Body of pancreas (tissue), 4 donors: ENCODE measurements at regions not wholly inside any gene's neighbourhood (a gene's known extent, or its start where the extent isn't known, plus 50 kb on each side); places are given as distances from the start of the nearest gene placed in this dataset.

Experiments
- ATAC-seq: fragments of 150-250 bp; one replicate; pipeline ENCODE4 v1.9.1; 2016
- DNase-seq, 4 donors: peaks; one replicate each; pipeline ENCODE4 v3.0.0-alpha.2; 2019
- H3K27ac ChIP-seq, 4 donors: fragments of 200-600 bp; sonication (generic); 1 replicate in 3 of 4; 2 replicates in 1 of 4; pipeline versions ENCODE4 v1.5.1 to v1.6.1; 2016 to 2019; ENCODE audit warnings: mild to moderate bottlenecking in 1 of 4, mixed read lengths in 1 of 4, moderate library complexity in 1 of 4
- H3K27me3 ChIP-seq, 2 donors: fragments of 200-600 bp; sonication (generic); one replicate each; pipeline ENCODE4 v1.6.0; 2016; ENCODE audit warnings: mild to moderate bottlenecking in 1 of 2
- H3K36me3 ChIP-seq, 2 donors: fragments of 200-600 bp; sonication (generic); replicated peaks in 1 of 2; 2 replicates each; pipeline ENCODE4 v1.5.1; 2016; ENCODE audit warnings: low read depth in 2 of 2; ENCODE audit not compliant: insufficient read depth in 1 of 2
- H3K4me1 ChIP-seq: fragments of 200-600 bp; sonication (generic); one replicate; pipeline ENCODE4 v1.6.0; 2016
- H3K4me3 ChIP-seq, 2 donors: fragments of 200-600 bp; sonication (generic); 1 replicate in 1 of 2; 2 replicates in 1 of 2; pipeline ENCODE4 v1.5.1; 2016 to 2019
- H3K9me3 ChIP-seq, 3 donors: fragments of 200-600 bp; sonication (generic); 1 replicate in 2 of 3; 2 replicates in 1 of 3; pipeline ENCODE4 v1.5.1; 2016
- POLR2A ChIP-seq, 3 donors: fragments of 450-650 bp; IDR thresholded peaks; one replicate each; pipeline ENCODE4 v1.6.1; 2016; ENCODE audit warnings: antibody characterized with exemption in 3 of 3, mild to moderate bottlenecking in 2 of 3
- WGBS, 2 donors: methylation state at CpG; one replicate each; pipeline ENCODE4 v1.1.5; 2017; 5-methylcytosine and 5-hydroxymethylcytosine counted together
- intact Hi-C: fragments of 100-400 bp; cut with DNase I; formaldehyde crosslinking; loops from one replicate; pipeline ENCODE4 v1.15.1; 2023
- TF ChIP-seq, protein P1 (sequence below), 7 experiments: fragments of 450-650 bp in 4 of 7; fragments of 200-600 bp in 3 of 7; sonication (generic) in 3 of 7; IDR thresholded peaks; one replicate each; pipeline ENCODE4 v1.5.1; 2016 to 2019; ENCODE audit warnings: antibody characterized with exemption in 7 of 7

DNA sequence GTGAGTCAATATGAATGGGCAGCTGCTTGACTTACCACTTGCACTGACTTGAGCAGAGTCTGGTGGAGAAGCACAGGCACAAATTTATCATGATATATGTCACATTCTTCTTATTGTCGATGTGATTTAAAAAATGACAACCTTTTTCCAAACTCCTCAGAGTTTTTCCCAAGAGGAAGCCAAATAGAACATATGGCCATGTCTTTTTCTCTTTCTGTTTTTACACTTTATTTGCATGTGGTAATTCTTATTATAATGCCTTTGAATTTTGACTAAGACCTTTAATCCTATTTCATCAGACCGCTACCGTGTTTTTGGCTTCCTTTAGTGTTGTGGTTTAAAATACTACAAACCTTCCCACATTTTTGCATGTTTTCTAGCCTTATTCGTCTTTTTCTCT is 666.2 kb downstream of the PDCD6IP start:
- intact Hi-C loops, result no loop called here
- 66 to 74% methylated on average over 4 of the region's 4 CpGs for WGBS, 2 donors
- Histone ChIP-seq H3K27ac (no peak overlapping the region), H3K9me3 (peaks cover 0 to 5% (median 0%) of the 10 kb centered on the region in 3 donors), H3K27me3 (no peaks in the 10 kb centered on the region), H3K36me3 (no peaks in the 10 kb centered on the region), H3K4me1 (no peaks in the 10 kb centered on the region), H3K4me3 (no peak overlapping the region)
- TF ChIP-seq, protein P1, sequence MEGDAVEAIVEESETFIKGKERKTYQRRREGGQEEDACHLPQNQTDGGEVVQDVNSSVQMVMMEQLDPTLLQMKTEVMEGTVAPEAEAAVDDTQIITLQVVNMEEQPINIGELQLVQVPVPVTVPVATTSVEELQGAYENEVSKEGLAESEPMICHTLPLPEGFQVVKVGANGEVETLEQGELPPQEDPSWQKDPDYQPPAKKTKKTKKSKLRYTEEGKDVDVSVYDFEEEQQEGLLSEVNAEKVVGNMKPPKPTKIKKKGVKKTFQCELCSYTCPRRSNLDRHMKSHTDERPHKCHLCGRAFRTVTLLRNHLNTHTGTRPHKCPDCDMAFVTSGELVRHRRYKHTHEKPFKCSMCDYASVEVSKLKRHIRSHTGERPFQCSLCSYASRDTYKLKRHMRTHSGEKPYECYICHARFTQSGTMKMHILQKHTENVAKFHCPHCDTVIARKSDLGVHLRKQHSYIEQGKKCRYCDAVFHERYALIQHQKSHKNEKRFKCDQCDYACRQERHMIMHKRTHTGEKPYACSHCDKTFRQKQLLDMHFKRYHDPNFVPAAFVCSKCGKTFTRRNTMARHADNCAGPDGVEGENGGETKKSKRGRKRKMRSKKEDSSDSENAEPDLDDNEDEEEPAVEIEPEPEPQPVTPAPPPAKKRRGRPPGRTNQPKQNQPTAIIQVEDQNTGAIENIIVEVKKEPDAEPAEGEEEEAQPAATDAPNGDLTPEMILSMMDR (IDR thresholded peaks at IDR 0.05), result no peak
- TF ChIP-seq POLR2A (IDR thresholded peaks at IDR 0.05), result no peak
- DNase-seq (no peak), ATAC-seq (no peak)

DNA sequence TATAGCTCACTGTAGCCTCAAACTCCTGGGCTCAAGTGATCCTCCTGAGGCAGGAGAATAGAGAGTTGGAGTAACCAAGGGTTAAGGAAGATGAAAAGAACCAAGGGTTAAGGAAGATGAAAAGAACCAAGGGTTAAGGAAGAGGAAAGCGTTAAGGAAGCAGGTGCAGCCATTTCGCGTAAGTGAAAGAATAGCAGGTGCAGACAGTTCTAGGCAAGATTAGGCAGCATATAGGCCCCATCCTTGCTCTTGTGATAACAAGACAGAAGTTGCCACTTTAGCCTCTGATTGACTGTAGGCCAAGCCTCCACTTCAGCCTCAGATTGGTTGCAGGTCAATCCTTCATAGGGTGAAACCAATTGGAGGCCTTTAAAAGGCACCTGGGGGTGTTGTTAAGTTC is 677.4 kb downstream of the PDCD6IP start:
- Histone ChIP-seq H3K27ac (no peak overlapping the region), H3K4me3 (no peak overlapping the region), H3K4me1 (no peaks in the 10 kb centered on the region), H3K9me3 (no peaks in the 10 kb centered on the region), H3K27me3 (no peaks in the 10 kb centered on the region), H3K36me3 (no peaks in the 10 kb centered on the region)
- no peak for TF ChIP-seq POLR2A (IDR thresholded peaks at IDR 0.05)
- TF ChIP-seq, protein P1 (IDR thresholded peaks at IDR 0.05), result no peak
- ATAC-seq (no peak), DNase-seq (no peak)
- intact Hi-C loops, result no loop called here
- 70 to 84% methylated on average over 3 of the region's 3 CpGs for WGBS, 2 donors

DNA sequence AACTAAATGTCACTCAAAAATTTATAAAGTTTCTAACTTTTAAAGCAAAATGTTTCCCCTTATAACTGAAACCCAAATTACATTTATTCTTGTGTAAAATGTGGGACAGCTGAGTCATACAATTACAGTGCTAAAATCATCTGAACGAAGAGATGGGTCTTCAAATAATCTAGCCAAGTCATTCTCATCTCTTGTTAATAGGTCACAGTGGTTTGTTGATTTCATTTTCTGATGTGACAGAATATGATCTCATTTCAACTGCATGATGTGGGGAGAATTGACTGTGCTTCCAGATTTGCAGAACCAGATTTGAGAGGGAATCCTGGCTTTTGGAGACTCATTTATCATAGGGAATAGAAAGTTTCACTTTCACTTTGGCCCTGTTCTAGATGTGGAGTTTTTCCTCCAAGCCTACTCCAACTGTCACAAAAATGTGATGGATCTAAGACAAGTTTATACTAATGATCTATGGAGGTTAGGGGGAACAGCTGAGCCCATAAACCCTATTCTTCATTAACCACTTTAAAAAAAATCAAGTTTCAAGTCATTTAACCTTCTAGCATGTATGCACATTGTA is 685.0 kb downstream of the PDCD6IP start:
- Histone ChIP-seq H3K4me1 (no peaks in the 10 kb centered on the region), H3K9me3 (no peaks in the 10 kb centered on the region), H3K27me3 (no peaks in the 10 kb centered on the region), H3K4me3 (no peak overlapping the region), H3K27ac (no peak overlapping the region), H3K36me3 (no peaks in the 10 kb centered on the region)
- intact Hi-C loops, result no loop called here
- 29 to 49% methylated on average over 1 of the region's 1 CpG for WGBS, 2 donors
- ATAC-seq, result no peak
- no peak for DNase-seq
- TF ChIP-seq, protein P1 (IDR thresholded peaks at IDR 0.05), result no peak
- TF ChIP-seq POLR2A (IDR thresholded peaks at IDR 0.05), result no peak

DNA sequence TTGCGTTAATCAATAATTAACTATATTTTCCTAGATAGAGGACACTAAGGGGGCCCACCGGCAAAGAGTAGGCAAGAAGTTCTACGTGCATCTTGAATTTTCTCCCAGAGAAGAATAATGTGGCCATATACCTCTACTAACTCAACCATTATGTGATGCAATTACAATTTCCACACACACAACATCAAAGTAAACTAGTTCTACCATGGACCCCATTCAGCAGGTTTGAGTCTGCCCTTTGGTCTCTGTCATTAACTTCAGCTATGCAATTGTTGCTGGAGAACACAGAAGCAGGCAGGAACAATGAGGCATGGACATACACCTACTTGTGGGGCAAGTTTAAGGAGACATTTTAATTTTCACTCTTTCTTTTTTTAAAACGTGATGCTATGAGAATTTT is 705.9 kb downstream of the PDCD6IP start:
- Histone ChIP-seq H3K27ac (no peak overlapping the region), H3K9me3 (no peaks in the 10 kb centered on the region), H3K4me3 (no peak overlapping the region), H3K4me1 (no peaks in the 10 kb centered on the region), H3K27me3 (no peaks in the 10 kb centered on the region), H3K36me3 (no peaks in the 10 kb centered on the region)
- DNase-seq (no peak), ATAC-seq (no peak)
- intact Hi-C loops, result no loop called here
- TF ChIP-seq, protein P1 (IDR thresholded peaks at IDR 0.05), result no peak
- TF ChIP-seq POLR2A (IDR thresholded peaks at IDR 0.05), result no peak
- 59 to 63% methylated on average over 4 of the region's 4 CpGs for WGBS, 2 donors

DNA sequence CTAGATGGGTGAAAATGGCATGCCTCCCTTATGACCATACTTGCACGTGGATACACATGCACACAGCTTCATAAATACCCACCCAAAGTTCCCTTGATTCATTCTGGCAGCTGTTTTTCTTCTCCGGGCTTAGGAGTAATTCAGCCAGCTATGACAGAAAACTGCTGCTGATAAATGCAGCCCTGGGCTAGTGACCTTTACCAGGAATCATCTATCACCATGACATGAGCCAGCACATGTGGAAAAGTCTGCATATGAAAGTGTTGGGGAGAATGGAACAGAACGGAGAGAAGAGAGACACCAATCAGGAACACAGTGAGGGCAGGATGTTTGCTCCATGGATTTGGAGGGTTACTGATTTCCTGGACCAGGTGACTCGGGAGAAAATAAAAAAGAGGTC is 706.3 kb downstream of the PDCD6IP start:
- DNase-seq (no peak), ATAC-seq (no peak)
- Histone ChIP-seq H3K4me1 (no peaks in the 10 kb centered on the region), H3K27ac (no peak overlapping the region), H3K9me3 (no peaks in the 10 kb centered on the region), H3K36me3 (no peaks in the 10 kb centered on the region), H3K27me3 (no peaks in the 10 kb centered on the region), H3K4me3 (no peak overlapping the region)
- intact Hi-C loops, result no loop called here
- TF ChIP-seq, protein P1 (IDR thresholded peaks at IDR 0.05), result no peak
- no peak for TF ChIP-seq POLR2A (IDR thresholded peaks at IDR 0.05)
- 16 to 18% methylated on average over 4 of the region's 4 CpGs for WGBS, 2 donors
